ENCODE measurements at regions not wholly inside any gene's neighbourhood (a gene's known extent, or its start where the extent isn't known, plus 50 kb on each side); places are given as distances from the start of the nearest gene placed in this dataset.

DNA sequence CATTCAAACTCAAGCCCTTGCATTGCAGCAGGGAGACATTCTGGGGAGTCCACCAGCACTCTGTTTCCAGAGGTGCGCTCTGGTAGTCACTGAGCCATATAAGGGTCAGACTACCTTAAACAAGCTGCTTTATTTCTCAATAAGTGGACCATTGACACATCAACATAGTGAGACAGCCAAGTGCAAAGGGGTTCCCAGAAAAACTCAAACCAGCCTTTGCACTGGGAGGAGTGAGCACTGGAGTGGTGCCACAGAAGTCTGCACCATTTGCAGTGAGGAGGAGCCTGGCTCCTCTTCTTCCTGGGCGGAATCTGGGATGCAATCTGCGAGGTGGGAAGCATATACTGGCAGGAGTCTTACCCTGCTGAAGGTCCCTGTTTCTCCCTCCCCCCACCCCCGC lies 86.4 kb downstream of the OSR1 start:
- TF ChIP-seq, protein P1, sequence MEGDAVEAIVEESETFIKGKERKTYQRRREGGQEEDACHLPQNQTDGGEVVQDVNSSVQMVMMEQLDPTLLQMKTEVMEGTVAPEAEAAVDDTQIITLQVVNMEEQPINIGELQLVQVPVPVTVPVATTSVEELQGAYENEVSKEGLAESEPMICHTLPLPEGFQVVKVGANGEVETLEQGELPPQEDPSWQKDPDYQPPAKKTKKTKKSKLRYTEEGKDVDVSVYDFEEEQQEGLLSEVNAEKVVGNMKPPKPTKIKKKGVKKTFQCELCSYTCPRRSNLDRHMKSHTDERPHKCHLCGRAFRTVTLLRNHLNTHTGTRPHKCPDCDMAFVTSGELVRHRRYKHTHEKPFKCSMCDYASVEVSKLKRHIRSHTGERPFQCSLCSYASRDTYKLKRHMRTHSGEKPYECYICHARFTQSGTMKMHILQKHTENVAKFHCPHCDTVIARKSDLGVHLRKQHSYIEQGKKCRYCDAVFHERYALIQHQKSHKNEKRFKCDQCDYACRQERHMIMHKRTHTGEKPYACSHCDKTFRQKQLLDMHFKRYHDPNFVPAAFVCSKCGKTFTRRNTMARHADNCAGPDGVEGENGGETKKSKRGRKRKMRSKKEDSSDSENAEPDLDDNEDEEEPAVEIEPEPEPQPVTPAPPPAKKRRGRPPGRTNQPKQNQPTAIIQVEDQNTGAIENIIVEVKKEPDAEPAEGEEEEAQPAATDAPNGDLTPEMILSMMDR (conservative IDR thresholded peaks at IDR 0.05; ENCODE audit: low read depth, low read length) = no peak
- TF ChIP-seq EZH2 (IDR thresholded peaks at IDR 0.05; ENCODE audit: low read length, unreplicated experiment) = no peak
